ENCODE measurements at regions not wholly inside any gene's neighbourhood (a gene's known extent, or its start where the extent isn't known, plus 50 kb on each side); places are given as distances from the start of the nearest gene placed in this dataset.

DNA sequence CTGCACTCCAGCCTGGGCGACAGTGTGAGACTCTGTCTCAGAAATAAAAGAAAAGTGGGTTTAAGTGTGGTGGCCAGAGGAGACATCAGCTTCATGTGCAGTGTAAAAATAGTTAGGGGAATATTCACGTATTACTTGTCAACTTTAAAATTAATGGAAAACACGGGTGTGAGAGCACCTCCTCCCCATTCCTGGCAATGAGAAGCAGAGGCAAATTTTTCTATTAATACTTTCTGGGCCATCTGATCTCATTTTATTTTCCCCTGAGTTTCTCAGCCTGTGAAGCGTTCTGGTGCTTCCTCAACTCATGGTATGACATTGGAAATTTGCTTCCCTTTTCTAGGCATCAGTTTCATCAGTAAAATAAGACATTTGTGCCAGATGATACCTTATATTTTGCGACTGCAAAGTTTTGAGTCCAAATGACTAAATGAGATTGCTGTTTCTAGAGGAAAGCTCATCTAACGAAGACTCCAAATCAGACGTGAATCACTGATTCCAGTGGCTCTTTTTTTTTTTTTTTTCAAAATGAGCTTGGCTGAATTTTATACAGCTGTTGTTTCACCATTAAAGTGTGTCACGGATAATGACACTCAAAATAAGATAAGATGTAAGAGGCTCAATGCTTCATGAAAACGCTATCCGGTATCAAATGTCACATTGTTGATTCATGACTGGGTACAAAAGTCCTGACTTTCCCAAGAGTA lies 104.6 kb downstream of the MSX2 start:
- Histone ChIP-seq H3K9me3 (ENCODE audit: control insufficient read depth in 1 of 2, low read length in 2 of 2) (no peaks in the 10 kb centered on the region), H3K27me3 (ENCODE audit: low read depth, low read length) (no peaks in the 10 kb centered on the region), H3K4me1 (ENCODE audit: control insufficient read depth in 1 of 2, insufficient read depth in 2 of 2, low read length in 2 of 2) (peaks cover 0 to 5% of the 10 kb centered on the region in 2 donors), H3K27ac (ENCODE audit: low read length) (peak overlapping the region; percentile 12), H3K4me3 (ENCODE audit: low read depth in 1 of 2, low read length in 2 of 2) (no peak overlapping the region), H3K36me3 (ENCODE audit: control insufficient read depth in 1 of 2, insufficient read depth in 2 of 2, low read length in 2 of 2) (no peaks in the 10 kb centered on the region)

GRCh38 chr5:174827558-174827957 lies 103.2 kb downstream of the MSX2 start:
- Histone ChIP-seq H3K36me3 (ENCODE audit: control insufficient read depth in 1 of 2, insufficient read depth in 2 of 2, low read length in 2 of 2) (no peaks in the 10 kb centered on the region), H3K9me3 (ENCODE audit: control insufficient read depth in 1 of 2, low read length in 2 of 2) (no peaks in the 10 kb centered on the region), H3K27ac (ENCODE audit: low read length) (no peak overlapping the region)

GRCh38 chr5:174825587-174825986 lies 101.2 kb downstream of the MSX2 start:
- Histone ChIP-seq H3K9me3 (ENCODE audit: control insufficient read depth in 1 of 2, low read length in 2 of 2) (no peaks in the 10 kb centered on the region), H3K4me1 (ENCODE audit: control insufficient read depth in 1 of 2, insufficient read depth in 2 of 2, low read length in 2 of 2) (no peaks in the 10 kb centered on the region), H3K27me3 (ENCODE audit: low read depth, low read length) (no peaks in the 10 kb centered on the region), H3K4me3 (ENCODE audit: low read depth in 1 of 2, low read length in 2 of 2) (no peak overlapping the region), H3K36me3 (ENCODE audit: control insufficient read depth in 1 of 2, insufficient read depth in 2 of 2, low read length in 2 of 2) (no peaks in the 10 kb centered on the region), H3K27ac (ENCODE audit: low read length) (no peak overlapping the region)

More at GRCh38 chr5:174827558-174827957, 103.2 kb downstream of the MSX2 start:
- H3K4me3 ChIP-seq (ENCODE audit: low read depth in 1 of 2, low read length in 2 of 2) = no peak overlapping the region
- no peaks in the 10 kb centered on the region for H3K27me3 ChIP-seq (ENCODE audit: low read depth, low read length)
- H3K4me1 ChIP-seq (ENCODE audit: control insufficient read depth in 1 of 2, insufficient read depth in 2 of 2, low read length in 2 of 2) = peaks cover 0 to 5% of the 10 kb centered on the region in 2 donors

DNA sequence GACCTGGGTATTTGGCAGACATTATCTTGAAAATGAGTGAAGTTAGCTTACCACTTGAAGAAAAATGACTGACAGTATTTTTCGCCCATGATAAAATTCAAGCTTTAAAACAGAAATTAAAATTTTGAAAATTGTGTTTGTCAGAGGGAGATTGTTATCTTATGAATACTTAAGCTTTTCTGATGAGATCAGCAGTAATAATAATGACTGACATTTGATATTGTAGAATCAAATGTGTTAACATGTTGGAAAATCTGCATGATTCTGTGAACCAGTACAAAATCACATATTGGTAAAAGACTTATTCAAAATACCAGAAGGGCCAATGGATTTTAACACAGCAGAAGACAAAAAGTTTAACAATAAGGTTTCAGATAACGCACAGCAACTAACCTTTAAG lies 94.0 kb downstream of the MSX2 start:
- Histone ChIP-seq H3K4me1 (ENCODE audit: control insufficient read depth in 1 of 2, insufficient read depth in 2 of 2, low read length in 2 of 2) (no peaks in the 10 kb centered on the region), H3K27me3 (ENCODE audit: low read depth, low read length) (no peaks in the 10 kb centered on the region), H3K27ac (ENCODE audit: low read length) (no peak overlapping the region), H3K4me3 (ENCODE audit: low read depth in 1 of 2, low read length in 2 of 2) (no peak overlapping the region), H3K9me3 (ENCODE audit: control insufficient read depth in 1 of 2, low read length in 2 of 2) (no peaks in the 10 kb centered on the region), H3K36me3 (ENCODE audit: control insufficient read depth in 1 of 2, insufficient read depth in 2 of 2, low read length in 2 of 2) (no peaks in the 10 kb centered on the region)

DNA sequence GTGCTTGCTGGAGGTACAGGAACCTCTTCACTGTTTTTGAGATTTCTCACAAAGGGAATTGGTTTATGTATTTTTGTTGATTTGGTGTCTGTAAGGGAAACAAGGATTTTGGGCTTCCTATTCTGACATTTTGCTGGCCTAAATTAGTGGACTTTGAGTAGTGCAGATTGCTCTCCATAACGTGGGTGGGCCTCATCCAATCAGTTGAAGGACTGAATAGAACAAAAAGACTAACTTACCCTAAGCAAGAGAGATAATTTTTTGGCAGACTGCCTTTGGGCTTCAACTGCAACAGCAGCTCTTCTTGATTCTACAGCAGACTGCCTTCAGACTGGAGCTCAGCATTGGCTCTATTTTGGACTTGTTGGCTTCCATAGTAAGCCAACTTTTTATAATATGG lies 93.2 kb downstream of the MSX2 start:
- Histone ChIP-seq H3K27me3 (ENCODE audit: low read depth, low read length) (no peaks in the 10 kb centered on the region), H3K4me3 (ENCODE audit: low read depth in 1 of 2, low read length in 2 of 2) (no peak overlapping the region), H3K9me3 (ENCODE audit: control insufficient read depth in 1 of 2, low read length in 2 of 2) (no peaks in the 10 kb centered on the region), H3K27ac (ENCODE audit: low read length) (no peak overlapping the region), H3K36me3 (ENCODE audit: control insufficient read depth in 1 of 2, insufficient read depth in 2 of 2, low read length in 2 of 2) (no peaks in the 10 kb centered on the region), H3K4me1 (ENCODE audit: control insufficient read depth in 1 of 2, insufficient read depth in 2 of 2, low read length in 2 of 2) (no peaks in the 10 kb centered on the region)

GRCh38 chr5:174816858-174817257 lies 92.5 kb downstream of the MSX2 start:
- Histone ChIP-seq H3K4me1 (ENCODE audit: control insufficient read depth in 1 of 2, insufficient read depth in 2 of 2, low read length in 2 of 2) (no peaks in the 10 kb centered on the region), H3K27ac (ENCODE audit: low read length) (no peak overlapping the region), H3K36me3 (ENCODE audit: control insufficient read depth in 1 of 2, insufficient read depth in 2 of 2, low read length in 2 of 2) (no peaks in the 10 kb centered on the region), H3K27me3 (ENCODE audit: low read depth, low read length) (no peaks in the 10 kb centered on the region), H3K9me3 (ENCODE audit: control insufficient read depth in 1 of 2, low read length in 2 of 2) (no peaks in the 10 kb centered on the region), H3K4me3 (ENCODE audit: low read depth in 1 of 2, low read length in 2 of 2) (no peak overlapping the region)

DNA sequence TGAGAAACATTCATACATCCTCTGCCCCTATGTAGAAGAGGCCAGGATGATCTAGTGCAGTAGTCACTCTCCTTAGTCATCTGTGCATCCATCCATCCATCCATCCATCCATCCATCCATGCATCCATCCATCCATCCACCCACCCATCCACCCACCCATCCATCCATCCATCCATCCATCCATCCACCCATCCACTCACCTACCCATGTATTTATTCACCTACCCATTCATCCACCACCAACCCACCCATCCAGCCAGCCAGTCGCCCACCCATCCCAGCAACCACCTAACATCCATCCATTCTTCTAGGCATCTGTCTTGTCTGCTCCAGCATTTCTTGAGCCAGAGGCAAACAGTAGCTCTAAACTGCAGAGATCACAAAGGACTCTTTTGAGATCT lies 87.1 kb downstream of the MSX2 start:
- Histone ChIP-seq H3K4me1 (ENCODE audit: control insufficient read depth in 1 of 2, insufficient read depth in 2 of 2, low read length in 2 of 2) (no peaks in the 10 kb centered on the region), H3K36me3 (ENCODE audit: control insufficient read depth in 1 of 2, insufficient read depth in 2 of 2, low read length in 2 of 2) (no peaks in the 10 kb centered on the region), H3K9me3 (ENCODE audit: control insufficient read depth in 1 of 2, low read length in 2 of 2) (no peaks in the 10 kb centered on the region), H3K4me3 (ENCODE audit: low read depth in 1 of 2, low read length in 2 of 2) (no peak overlapping the region), H3K27ac (ENCODE audit: low read length) (no peak overlapping the region), H3K27me3 (ENCODE audit: low read depth, low read length) (no peaks in the 10 kb centered on the region)

DNA sequence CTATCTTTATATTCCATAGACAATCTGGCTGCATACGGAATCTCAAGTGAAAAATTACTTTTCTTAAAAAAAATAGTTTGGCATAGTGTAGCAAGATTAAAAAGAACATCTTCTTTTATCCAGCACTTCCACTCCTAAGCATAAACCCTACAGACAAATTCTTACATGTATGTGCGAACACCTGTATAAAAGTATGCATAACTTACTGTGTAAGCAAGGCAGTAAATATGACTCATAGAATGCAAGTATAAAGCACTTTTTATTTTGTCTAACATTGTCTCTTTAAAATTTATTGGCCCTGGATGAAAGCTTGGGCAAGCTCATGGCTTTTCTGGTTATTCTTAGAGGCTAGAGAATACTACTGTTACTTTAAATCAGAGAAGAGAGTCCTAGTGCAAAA lies 86.4 kb downstream of the MSX2 start:
- no peaks in the 10 kb centered on the region for H3K4me1 ChIP-seq (ENCODE audit: control insufficient read depth in 1 of 2, insufficient read depth in 2 of 2, low read length in 2 of 2)
- no peaks in the 10 kb centered on the region for H3K36me3 ChIP-seq (ENCODE audit: control insufficient read depth in 1 of 2, insufficient read depth in 2 of 2, low read length in 2 of 2)
- H3K9me3 ChIP-seq (ENCODE audit: control insufficient read depth in 1 of 2, low read length in 2 of 2) = no peaks in the 10 kb centered on the region

DNA sequence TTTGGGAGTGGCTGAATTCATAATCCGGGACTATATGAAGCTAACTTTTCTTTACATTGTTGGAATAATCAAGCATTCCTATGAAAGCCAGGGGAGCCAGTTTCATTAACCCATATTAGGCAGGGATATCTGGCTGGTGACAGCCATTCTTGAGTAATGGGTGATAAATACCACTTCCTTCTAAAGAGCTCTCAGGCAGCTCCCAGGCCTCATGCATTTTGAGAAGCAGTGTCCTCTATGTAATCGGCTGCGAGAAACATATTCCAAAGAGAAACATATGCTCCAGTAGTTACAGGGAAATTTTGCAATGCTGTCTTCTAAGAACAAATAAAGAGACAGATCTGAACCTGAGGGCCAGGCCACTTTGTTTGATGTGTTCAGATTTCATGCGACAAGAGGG lies 83.1 kb downstream of the MSX2 start:
- peak overlapping the region; percentile 6 for H3K27ac ChIP-seq (ENCODE audit: low read length)
- peaks cover 0 to 8% of the 10 kb centered on the region in 2 donors for H3K9me3 ChIP-seq (ENCODE audit: control insufficient read depth in 1 of 2, low read length in 2 of 2)
- no peaks in the 10 kb centered on the region for H3K4me1 ChIP-seq (ENCODE audit: control insufficient read depth in 1 of 2, insufficient read depth in 2 of 2, low read length in 2 of 2)
- H3K36me3 ChIP-seq (ENCODE audit: control insufficient read depth in 1 of 2, insufficient read depth in 2 of 2, low read length in 2 of 2) = no peaks in the 10 kb centered on the region
- no peaks in the 10 kb centered on the region for H3K27me3 ChIP-seq (ENCODE audit: low read depth, low read length)
- H3K4me3 ChIP-seq (ENCODE audit: low read depth in 1 of 2, low read length in 2 of 2) = no peak overlapping the region

More for the DNA sequence above, 86.4 kb downstream of the MSX2 start:
- H3K27me3 ChIP-seq (ENCODE audit: low read depth, low read length) = no peaks in the 10 kb centered on the region
- no peak overlapping the region for H3K4me3 ChIP-seq (ENCODE audit: low read depth in 1 of 2, low read length in 2 of 2)
- no peak overlapping the region for H3K27ac ChIP-seq (ENCODE audit: low read length)

GRCh38 chr5:174806729-174807128 lies 82.3 kb downstream of the MSX2 start:
- Histone ChIP-seq H3K27me3 (ENCODE audit: low read depth, low read length) (no peaks in the 10 kb centered on the region), H3K4me3 (ENCODE audit: low read depth in 1 of 2, low read length in 2 of 2) (no peak overlapping the region), H3K36me3 (ENCODE audit: control insufficient read depth in 1 of 2, insufficient read depth in 2 of 2, low read length in 2 of 2) (no peaks in the 10 kb centered on the region), H3K9me3 (ENCODE audit: control insufficient read depth in 1 of 2, low read length in 2 of 2) (peaks cover 0 to 8% of the 10 kb centered on the region in 2 donors), H3K27ac (ENCODE audit: low read length) (no peak overlapping the region), H3K4me1 (ENCODE audit: control insufficient read depth in 1 of 2, insufficient read depth in 2 of 2, low read length in 2 of 2) (peaks cover 0 to 5% of the 10 kb centered on the region in 2 donors)

DNA sequence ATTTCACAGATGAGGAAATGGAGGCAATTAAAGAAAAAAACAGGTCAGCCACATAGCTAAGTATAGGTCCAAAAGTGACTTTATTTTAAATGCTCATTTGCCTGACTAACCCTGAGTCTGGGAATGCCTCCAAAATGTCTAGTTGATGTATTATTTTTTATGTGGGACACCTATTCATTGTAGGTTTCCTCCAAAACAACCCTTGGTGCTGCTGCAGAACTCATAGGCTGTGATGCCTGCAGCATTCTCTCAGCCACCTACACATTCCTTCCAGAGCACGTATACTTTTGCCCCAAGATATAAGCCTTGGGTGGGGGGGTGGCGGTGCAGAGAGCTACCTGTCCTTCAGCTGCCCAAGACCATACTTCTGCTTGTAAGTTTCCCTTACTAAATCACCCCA lies 77.4 kb downstream of the MSX2 start:
- H3K36me3 ChIP-seq (ENCODE audit: control insufficient read depth in 1 of 2, insufficient read depth in 2 of 2, low read length in 2 of 2) = no peaks in the 10 kb centered on the region
- peaks cover 0 to 8% of the 10 kb centered on the region in 2 donors for H3K4me1 ChIP-seq (ENCODE audit: control insufficient read depth in 1 of 2, insufficient read depth in 2 of 2, low read length in 2 of 2)
- peaks cover 0 to 8% of the 10 kb centered on the region in 2 donors for H3K9me3 ChIP-seq (ENCODE audit: control insufficient read depth in 1 of 2, low read length in 2 of 2)
- no peaks in the 10 kb centered on the region for H3K27me3 ChIP-seq (ENCODE audit: low read depth, low read length)
- no peak overlapping the region for H3K27ac ChIP-seq (ENCODE audit: low read length)
- no peak overlapping the region for H3K4me3 ChIP-seq (ENCODE audit: low read depth in 1 of 2, low read length in 2 of 2)

DNA sequence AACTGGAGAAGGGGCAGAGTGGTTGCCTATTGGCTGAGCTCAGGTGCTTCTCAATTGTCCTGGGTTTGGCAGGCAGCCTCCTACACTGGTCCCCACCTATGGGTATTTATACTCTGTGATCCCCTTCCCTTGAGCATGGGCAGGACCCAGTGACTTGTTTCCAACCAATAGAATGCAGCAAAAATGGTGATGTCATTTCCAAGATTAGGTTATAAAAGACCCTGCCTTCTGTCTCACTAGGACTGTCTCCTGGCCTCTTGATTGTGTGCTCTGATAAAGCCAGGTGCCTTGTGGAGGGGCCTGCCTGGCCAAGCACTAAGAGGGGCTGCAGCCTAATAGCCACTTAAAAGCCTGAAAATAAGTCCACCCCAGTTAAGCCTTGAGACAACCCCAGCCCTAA lies 76.1 kb downstream of the MSX2 start:
- H3K4me3 ChIP-seq (ENCODE audit: low read depth in 1 of 2, low read length in 2 of 2) = no peak overlapping the region
- no peak overlapping the region for H3K27ac ChIP-seq (ENCODE audit: low read length)
- peaks cover 0 to 8% of the 10 kb centered on the region in 2 donors for H3K4me1 ChIP-seq (ENCODE audit: control insufficient read depth in 1 of 2, insufficient read depth in 2 of 2, low read length in 2 of 2)
- peaks cover 0 to 6% of the 10 kb centered on the region in 2 donors for H3K9me3 ChIP-seq (ENCODE audit: control insufficient read depth in 1 of 2, low read length in 2 of 2)
- H3K27me3 ChIP-seq (ENCODE audit: low read depth, low read length) = no peaks in the 10 kb centered on the region
- no peaks in the 10 kb centered on the region for H3K36me3 ChIP-seq (ENCODE audit: control insufficient read depth in 1 of 2, insufficient read depth in 2 of 2, low read length in 2 of 2)
